ENCODE measurements at regions not wholly inside any gene's neighbourhood (a gene's known extent, or its start where the extent isn't known, plus 50 kb on each side); places are given as distances from the start of the nearest gene placed in this dataset.
"Not testable (repeated sequence)": the region's sequence is repeated elsewhere in the genome, so short reads cannot be mapped to it uniquely, and the experiment has no call there.

- DNase-seq (ENCODE audit: low read depth in 2 of 2) = no peak
These were observed 218.3 kb upstream of the EEF2KMT start for GRCh38 chr16:5315914-5316313.

GRCh38 chr16:5314377-5314776, 216.8 kb upstream of the EEF2KMT start:
- no peak for DNase-seq (ENCODE audit: low read depth in 2 of 2)

DNA sequence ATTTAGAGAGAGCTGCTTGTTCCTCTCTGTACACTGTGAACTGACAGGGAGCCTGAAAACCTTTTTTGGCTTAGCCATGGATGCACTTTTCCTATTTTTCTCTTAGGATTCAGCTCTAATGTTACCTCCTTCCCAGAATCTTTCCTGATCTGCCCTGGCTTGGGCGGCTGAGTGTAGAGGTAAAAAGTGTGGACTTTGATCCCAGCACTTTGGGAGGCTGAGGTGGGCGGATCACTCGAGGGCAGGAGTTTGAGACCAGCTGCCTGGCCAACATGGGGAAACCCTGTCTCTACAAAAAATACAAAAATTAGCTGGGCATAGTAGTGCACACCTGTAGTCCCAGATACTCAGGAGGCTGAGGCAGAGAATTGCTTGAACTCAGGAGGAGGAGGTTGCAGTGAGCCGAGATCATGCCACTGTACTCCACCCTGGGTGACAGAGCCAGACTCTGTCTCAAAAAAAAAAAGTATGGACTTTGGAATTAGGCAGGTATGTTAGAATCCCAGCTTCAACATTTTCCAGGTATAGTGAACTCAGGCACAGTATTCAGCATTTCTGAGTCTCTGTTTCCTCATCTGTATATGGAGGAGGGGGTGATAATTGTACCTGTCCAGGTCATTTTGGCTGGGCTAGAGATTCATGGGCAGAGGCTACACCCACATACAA, 212.5 kb upstream of the EEF2KMT start:
- no peak for DNase-seq (ENCODE audit: low read depth in 2 of 2)

DNA sequence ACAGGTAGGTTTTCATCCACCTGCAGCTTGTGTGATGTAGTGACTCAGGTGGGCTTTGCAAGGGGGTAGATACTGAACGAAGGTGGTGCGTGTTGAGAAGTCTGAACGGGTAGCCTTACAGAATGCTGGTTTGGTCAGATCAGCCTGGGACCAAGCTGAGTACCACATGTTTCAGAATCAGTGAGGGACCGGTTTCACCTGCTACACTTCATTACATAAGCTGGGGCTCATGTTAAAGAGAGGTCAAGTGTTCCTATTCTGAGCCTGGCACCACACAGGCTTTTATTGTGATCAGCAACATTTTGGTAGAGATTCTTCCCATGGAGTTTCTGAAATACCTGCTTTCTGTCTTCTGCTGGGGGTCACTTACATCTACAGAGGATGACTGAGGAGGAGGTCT, 207.4 kb upstream of the EEF2KMT start:
- DNase-seq (ENCODE audit: low read depth in 2 of 2) = no peak

DNA sequence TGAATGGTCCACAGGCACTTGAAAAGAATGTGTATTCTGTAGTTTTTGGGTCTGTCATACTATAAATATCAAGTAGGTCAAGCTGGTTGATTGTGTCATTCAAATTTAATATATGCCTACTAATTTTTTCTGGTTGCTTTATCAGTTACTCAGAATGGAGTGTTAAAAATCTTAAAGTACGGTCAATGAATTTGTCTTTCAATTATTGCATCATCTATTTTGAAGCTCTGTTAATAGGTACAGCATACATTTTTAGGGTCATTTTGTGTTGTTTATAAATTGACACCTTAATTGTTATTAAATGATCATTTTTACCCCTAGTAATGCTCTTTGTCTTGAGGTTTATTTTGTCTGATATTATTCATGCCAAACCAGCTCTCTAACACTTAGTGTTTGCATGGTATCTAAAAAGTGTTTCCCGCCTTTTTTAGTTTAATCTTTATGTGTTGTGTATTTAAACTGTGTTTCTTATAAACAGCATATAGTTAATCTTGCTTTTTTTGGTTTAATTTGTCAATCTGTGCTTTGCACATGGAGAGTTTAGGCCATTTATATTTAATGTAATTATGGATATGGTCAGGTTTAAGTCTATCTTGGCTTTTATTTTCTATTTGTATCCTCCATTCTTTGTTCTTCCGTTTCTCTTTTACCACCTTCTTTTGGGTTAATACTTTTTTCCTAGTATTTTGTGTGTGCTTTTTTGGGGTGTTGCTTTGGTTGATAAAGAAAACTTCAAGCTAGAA, 204.9 kb upstream of the EEF2KMT start:
- DNase-seq (ENCODE audit: low read depth in 2 of 2) = no peak

DNA sequence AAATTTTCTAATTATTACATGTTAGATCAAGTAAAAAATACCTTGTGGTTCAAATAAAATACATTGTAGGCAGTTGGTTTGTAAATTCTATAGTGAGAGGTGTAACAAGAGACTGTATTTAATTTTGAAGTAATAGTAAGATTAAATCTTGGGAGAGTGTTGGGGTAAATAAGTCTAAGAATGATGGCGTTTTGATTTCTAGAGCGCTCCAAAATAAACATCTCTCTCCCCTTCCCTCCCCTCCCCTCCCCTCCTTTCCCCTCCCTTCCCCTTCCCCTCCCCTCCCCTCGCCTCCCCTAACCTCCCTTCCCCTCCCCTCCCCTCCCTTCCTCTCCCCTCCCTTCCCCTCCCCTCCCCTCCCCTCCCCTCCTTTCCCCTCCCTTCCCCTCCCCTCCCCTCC, 200.6 kb upstream of the EEF2KMT start:
- DNase-seq (ENCODE audit: low read depth in 2 of 2) = no peak

DNA sequence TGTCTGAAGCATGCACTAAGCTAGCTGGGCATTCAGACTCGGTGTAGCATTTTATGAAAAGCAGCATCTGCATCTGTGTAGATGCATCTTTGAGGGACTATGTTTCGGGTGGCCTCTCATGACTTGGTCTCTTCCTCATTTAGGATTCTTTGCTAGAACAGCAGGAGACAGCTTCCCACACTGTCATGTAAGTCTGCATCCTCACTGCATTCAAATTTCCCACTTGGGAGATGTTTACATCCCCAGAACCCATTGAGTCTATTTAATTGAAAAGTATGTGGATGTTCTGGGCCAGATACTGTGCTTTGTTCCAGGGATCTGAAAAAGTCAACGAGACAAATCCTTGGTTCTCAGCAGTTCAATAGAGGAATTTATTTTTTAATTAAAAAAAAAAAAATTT, 198.6 kb upstream of the EEF2KMT start:
- DNase-seq (ENCODE audit: low read depth in 2 of 2) = no peak

DNA sequence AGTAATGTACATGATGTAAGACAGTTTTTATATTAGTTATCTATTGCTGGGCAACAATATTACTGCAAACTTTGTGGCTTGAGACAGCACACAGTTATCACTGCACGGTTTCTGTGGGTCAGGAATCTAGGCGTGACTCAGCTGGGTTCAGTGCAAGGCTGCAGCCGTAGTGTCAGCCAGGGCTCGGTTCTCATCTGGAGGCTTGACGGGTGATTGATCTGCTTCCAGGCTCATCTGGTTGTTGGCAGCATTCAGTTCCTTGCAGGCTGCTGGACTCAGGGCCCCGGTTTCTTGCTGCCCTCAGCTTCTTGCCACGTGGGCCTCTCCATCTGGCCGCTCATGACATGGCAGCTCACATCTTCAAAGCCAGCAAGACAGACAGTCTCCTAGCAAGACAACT, 197.7 kb upstream of the EEF2KMT start:
- DNase-seq (ENCODE audit: low read depth in 2 of 2) = not testable (repeated sequence)

GRCh38 chr16:5282152-5282551, 184.6 kb upstream of the EEF2KMT start:
- not testable (repeated sequence) for DNase-seq (ENCODE audit: low read depth in 2 of 2)

DNA sequence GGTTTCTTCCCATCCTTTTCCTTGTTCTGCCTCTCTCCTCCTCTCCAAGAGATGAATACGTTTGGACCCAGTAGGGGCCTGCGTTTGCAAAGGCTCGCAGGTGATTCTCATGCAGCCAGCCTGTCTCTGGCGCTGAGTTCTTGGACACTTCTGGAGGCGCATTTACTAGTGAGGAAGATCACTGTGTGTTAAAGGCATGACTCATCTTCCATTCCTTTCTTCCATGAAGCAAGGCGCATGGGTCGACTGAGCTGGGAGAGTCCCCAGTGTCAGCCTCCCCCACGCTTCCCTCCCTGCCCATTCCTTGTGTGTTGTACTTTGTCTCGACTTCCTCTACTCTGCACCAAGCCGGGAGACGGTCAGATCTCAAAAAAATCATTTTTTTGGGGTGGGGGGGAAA, 159.9 kb upstream of the EEF2KMT start:
- DNase-seq (ENCODE audit: low read depth in 2 of 2) = no peak

DNA sequence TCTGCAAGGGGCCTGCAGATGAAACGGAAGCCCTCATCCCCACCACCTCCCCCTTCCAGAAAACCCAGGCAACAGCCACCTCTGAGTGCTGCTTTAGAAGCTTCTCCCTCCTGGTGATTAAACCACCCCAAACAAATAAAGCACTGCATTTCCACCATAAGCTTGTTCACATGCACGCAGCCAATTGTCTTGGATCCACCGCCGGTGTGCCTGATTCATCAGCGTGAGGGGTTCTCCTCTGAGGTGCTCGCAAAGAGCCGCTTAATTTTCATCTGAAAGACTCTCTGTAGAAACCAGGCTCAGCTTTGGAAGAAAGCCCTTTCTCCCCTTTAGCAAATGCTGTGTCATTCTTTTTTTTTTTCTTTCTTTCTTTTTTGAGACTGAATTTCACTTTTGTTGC, 155.2 kb upstream of the EEF2KMT start:
- no peak for DNase-seq (ENCODE audit: low read depth in 2 of 2)

DNA sequence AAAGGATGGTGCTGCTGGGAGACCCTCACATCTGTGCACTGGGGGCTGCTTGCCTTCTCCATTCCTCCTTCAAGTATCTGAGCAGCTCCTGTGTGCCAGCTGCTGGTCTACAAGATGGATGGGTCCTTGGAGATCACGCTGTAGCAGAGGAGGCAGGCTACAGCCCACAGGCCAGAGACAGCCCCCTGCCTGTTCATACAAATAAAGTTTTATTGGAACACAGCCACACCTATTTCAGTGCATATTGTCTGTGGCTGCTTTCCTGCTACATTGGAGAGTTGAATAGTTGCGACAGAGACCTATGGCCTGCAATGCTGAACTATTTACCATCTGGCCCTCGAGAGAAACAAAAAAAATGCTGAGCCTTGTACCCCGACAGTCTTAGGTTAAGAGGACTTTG, 149.8 kb upstream of the EEF2KMT start:
- DNase-seq (ENCODE audit: low read depth in 2 of 2) = not testable (repeated sequence)

DNA sequence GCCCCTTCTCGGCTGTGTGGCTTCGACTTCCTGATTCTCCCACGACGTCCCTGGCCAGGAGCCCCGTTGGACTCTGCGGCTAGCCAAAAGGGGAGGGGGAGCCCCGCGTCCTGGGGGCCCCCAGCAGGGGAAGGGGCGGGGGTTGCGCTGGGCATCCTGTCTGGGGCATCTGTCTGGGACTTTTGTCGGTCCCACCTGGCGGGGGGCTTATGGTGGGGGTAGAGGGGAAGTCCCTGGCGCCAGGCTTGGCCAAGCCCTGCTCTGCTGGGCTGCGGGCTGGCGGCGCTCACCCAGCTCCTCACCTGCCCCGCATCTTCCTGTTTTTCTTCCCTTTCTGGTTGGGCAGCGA, 142.7 kb upstream of the EEF2KMT start:
- DNase-seq (ENCODE audit: low read depth in 2 of 2) = not testable (repeated sequence)

DNA sequence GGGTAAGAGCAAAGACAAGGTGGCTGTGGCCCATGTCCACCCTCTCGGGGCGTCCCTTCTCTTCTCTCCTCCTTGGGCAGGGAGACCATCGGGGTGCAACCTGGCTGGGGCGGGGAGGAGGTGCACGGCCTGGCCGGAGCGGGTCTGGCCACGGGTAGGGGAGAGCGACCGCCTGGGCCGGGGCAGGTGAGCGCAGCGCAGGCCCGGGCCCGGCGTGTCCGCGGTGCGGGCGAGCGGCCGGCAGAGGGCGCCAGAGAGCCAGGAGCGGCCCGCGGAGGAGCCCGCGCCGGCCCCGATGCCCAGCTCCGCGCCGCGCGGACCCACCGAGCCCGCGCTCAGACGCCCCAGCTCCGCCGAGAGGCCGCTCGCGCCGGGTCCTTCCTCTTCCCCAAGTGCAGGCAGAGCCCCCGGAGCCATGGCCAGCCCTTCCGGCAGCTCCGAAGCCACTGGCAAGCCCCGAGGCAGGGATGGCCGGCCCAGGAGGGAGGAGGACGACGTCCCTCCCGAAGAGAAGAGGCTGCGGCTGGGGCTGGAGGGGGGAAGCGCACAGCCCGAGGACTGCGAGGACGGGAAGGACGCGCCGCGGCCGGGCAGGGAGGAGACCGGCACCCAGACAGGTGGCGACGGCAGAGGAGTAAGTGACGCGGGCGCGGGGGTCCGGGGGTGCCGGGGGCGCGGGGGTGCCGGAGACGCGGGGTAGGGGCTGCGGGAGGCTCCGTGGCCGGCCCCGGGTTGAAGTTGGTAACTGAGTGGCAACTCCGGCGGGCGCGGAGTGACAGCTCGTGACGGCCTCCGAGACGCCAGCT, 142.1 kb upstream of the EEF2KMT start:
- DNase-seq (ENCODE audit: low read depth in 2 of 2) = peak in 1 of 2 donors; percentile 26

DNA sequence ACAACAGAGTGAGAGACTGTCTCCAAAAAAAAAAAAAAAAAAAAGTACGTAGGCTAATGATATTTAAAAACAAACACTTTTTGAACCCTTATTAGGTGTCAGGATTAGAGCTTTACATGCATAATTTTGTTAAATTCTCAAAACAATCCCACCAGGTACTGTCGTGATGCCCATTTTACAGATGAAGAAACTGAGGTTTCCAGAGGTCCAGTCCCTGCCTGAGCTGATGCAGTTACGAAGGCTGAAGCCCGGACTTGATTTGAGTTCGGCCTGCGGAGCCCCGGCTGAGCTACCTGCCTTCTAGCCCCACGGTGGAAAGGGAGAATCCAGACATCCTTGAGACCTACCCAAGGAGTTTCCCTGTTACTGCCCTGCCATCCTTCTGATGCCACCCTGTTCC, 137.5 kb upstream of the EEF2KMT start:
- no peak for DNase-seq (ENCODE audit: low read depth in 2 of 2)

- no peak for DNase-seq (ENCODE audit: low read depth in 2 of 2)
These were observed 136.9 kb upstream of the EEF2KMT start for GRCh38 chr16:5234295-5235050.

DNA sequence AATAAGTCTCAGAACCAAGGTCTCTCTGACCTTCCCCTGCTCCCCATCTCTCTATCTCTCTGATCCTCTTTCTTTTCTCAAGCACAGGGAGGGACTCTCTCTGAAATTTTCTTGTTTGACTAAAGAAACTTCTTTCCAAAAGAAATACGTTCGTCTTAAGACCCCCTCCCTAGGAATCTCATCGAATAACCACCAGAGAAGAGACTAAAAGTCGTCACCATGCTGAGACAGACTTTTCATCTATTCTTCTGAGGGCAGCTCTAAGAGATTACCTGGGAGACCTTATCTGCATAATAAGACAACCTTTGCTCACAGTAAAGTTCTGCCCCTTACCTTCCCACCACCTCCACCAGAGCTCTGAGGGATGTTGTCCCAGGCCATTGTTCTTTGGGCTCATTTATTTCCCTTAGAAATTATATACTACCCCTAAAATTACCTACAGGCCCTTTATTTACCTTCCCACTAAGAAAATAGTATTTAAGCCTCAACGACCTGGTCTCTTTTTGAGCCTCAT, 133.7 kb upstream of the EEF2KMT start:
- DNase-seq (ENCODE audit: low read depth in 2 of 2) = no peak

GRCh38 chr16:5228369-5228768, 130.8 kb upstream of the EEF2KMT start:
- no peak for DNase-seq (ENCODE audit: low read depth in 2 of 2)

DNA sequence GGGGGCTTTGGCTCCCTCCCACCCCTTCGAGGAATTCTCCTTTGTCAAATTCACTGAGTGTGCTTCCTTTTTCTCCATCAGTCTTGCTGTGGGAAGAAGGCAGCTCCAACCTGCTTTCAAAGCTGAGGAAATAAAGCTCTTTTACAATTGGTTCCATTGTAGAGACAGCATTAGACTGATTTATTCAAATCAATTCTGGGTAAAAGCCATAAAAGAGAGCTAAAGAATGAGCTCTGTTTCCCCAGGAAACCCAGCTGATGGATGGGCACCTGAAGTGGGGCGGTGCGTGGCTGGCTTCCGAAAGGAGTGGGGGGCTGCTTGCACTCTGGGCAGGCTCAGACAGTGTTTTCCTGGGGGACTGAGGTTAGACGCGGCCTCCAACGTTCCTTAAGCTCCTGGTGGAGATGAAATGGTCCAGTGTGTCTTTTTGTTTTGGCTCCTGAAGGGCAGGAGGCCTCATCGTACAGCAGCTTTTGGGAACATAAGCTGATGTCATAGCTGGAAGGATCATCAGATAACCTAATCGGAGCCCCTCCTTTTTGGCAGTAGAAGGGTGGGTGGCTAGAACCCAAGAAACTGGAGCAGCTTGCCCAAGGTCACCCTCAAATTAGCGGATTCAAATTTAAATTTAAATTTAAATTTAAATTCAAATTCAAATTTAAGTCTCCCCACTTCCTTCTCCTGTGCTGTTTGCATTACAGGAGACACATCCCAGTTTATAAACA, 128.5 kb upstream of the EEF2KMT start:
- no peak for DNase-seq (ENCODE audit: low read depth in 2 of 2)

GRCh38 chr16:5222761-5223160, 125.2 kb upstream of the EEF2KMT start:
- no peak for DNase-seq (ENCODE audit: low read depth in 2 of 2)

DNA sequence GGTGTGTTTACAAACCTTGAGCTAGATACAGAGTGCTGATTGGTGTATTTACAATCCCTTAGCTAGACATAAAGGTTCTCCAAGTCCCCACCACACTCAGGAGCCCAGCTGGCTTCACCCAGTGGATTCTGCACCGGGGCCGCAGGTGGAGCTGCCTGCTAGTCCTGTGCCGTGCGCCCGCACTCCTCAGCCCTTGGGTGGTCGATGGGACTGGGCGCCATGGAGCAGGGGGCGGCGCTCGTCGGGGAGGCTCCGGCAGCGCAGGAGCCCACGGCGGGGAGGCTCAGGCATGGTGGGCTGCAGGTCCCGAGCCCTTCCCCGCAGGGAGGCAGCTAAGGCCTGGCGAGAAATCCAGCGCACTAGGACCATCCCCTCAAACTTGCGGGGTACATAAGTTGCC, 124.2 kb upstream of the EEF2KMT start:
- not testable (repeated sequence) for DNase-seq (ENCODE audit: low read depth in 2 of 2)

Data from stimulated activated CD4-positive, alpha-beta T cell treated with anti-CD3 and anti-CD28 coated beads, Interleukin-15, amount 100 ng/mL, for 48 hours (primary cell).